ENCODE measurements at regions not wholly inside any gene's neighbourhood (a gene's known extent, or its start where the extent isn't known, plus 50 kb on each side); places are given as distances from the start of the nearest gene placed in this dataset.

DNA sequence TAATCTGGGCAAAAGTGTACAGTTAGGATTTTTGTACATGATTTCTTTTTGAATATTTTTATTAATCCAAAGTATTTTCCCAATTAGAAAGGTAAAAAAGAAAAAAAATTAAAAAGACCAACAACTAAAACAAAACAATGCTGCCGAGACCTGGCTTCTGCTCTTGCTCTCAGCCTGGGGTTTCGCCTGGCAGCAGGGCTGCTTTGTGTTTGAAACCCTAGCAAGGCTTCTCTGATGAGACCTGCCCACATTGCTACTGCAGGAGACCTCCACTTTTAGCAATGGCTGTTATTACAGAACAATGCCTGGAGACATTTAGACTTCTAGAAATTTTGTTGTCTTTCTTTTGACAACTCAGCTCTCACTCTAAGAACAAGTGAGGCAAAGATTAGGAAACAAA, 1153.0 kb upstream of the TMEM132C start:
- Histone ChIP-seq H3K27me3 (ENCODE audit: control insufficient read depth in 1 of 2, insufficient read depth in 2 of 2, low read length in 2 of 2) (no peaks in the 10 kb centered on the region), H3K4me1 (ENCODE audit: control insufficient read depth in 1 of 2, insufficient read depth in 2 of 2, low read length in 2 of 2) (no peaks in the 10 kb centered on the region), H3K9ac (ENCODE audit: low read depth in 1 of 2, low read length in 2 of 2) (no peak overlapping the region), H3K36me3 (ENCODE audit: control insufficient read depth in 1 of 2, insufficient read depth in 2 of 2, low read length in 2 of 2) (no peaks in the 10 kb centered on the region), H3K27ac (ENCODE audit: low read depth, low read length) (no peak overlapping the region), H3K4me3 (ENCODE audit: low read depth in 1 of 2, low read length in 2 of 2) (no peak overlapping the region), H3K9me3 (ENCODE audit: control insufficient read depth in 1 of 2, low read length in 2 of 2) (no peaks in the 10 kb centered on the region)

DNA sequence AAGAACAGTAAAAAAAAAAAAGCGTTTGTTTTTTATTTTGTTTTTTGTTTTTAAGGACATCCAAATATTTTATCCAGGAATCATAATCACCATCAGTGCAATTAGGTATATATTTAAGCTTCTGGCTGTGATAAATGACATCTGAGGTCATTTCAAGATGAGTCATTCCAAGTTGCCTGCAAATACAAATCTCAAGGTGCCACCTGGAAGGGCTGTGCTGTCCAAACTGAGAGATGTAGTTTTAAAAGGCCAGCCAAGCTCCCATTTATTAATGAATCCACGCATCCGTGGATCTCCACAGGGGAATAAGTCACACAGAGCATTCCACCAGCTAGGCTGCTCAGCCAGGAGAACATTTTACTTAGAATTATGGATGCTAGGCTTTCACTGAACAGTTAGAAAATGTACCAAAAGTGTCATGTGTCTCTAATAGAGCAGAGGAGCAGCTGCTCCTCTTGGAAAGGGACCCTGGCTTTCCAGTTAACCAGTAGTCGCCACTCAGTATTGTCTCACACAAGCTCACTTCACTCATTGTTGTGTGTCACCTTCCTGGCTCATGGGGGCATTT, 1151.4 kb upstream of the TMEM132C start:
- no peaks in the 10 kb centered on the region for H3K4me1 ChIP-seq (ENCODE audit: control insufficient read depth in 1 of 2, insufficient read depth in 2 of 2, low read length in 2 of 2)
- H3K9me3 ChIP-seq (ENCODE audit: control insufficient read depth in 1 of 2, low read length in 2 of 2), result no peaks in the 10 kb centered on the region
- no peak overlapping the region for H3K4me3 ChIP-seq (ENCODE audit: low read depth in 1 of 2, low read length in 2 of 2)
- no peak overlapping the region for H3K9ac ChIP-seq (ENCODE audit: low read depth in 1 of 2, low read length in 2 of 2)
- H3K27ac ChIP-seq (ENCODE audit: low read depth, low read length), result no peak overlapping the region
- no peaks in the 10 kb centered on the region for H3K27me3 ChIP-seq (ENCODE audit: control insufficient read depth in 1 of 2, insufficient read depth in 2 of 2, low read length in 2 of 2)
- no peaks in the 10 kb centered on the region for H3K36me3 ChIP-seq (ENCODE audit: control insufficient read depth in 1 of 2, insufficient read depth in 2 of 2, low read length in 2 of 2)

DNA sequence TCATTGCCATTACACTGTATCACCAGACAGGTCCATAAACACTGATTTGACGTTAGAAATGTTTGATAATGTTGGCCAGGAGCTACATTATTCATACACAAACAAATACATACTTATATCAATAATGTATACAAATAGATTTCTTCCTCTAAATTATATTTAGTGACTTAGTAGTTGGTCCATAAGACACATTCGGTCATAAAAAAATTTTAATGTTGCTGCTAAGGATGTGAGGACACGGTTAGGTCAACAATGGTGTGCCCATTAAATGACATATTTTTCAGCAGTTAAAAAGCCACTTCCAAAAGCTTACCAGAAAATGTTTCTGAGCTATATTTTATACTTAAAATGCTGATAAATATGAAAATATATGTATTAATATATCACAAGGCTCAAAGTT, 1148.7 kb upstream of the TMEM132C start:
- no peak overlapping the region for H3K4me3 ChIP-seq (ENCODE audit: low read depth in 1 of 2, low read length in 2 of 2)
- H3K36me3 ChIP-seq (ENCODE audit: control insufficient read depth in 1 of 2, insufficient read depth in 2 of 2, low read length in 2 of 2), result no peaks in the 10 kb centered on the region
- no peaks in the 10 kb centered on the region for H3K4me1 ChIP-seq (ENCODE audit: control insufficient read depth in 1 of 2, insufficient read depth in 2 of 2, low read length in 2 of 2)
- no peaks in the 10 kb centered on the region for H3K9me3 ChIP-seq (ENCODE audit: control insufficient read depth in 1 of 2, low read length in 2 of 2)
- H3K9ac ChIP-seq (ENCODE audit: low read depth in 1 of 2, low read length in 2 of 2), result no peak overlapping the region
- H3K27ac ChIP-seq (ENCODE audit: low read depth, low read length), result no peak overlapping the region
- no peaks in the 10 kb centered on the region for H3K27me3 ChIP-seq (ENCODE audit: control insufficient read depth in 1 of 2, insufficient read depth in 2 of 2, low read length in 2 of 2)

DNA sequence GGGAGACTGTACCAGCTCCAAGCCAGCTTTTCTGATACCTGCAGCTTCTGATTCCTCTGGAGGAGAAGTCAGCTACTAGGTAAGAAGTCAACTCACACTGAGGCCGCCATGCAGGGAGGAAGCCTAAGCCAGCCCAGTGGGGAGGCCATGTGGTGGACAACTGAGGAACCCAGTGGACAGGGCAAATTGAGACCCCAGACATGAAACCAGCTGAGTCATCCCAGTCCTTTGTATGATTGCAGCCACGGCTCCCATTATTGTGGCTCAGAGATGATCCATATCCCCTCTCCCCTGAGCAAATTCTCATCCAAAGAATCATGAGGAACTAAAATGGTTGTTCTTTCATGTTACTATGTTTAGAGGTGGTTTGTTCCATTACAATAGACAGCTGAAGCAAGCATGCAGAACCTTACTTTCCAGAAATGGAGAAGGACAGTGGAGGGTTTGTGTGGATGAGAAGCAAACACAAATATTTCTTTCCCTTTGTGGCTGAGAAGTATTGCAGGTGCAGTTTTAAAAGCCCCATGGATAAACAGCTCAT, 1147.3 kb upstream of the TMEM132C start:
- H3K9ac ChIP-seq (ENCODE audit: low read depth in 1 of 2, low read length in 2 of 2), result no peak overlapping the region
- H3K4me1 ChIP-seq (ENCODE audit: control insufficient read depth in 1 of 2, insufficient read depth in 2 of 2, low read length in 2 of 2), result no peaks in the 10 kb centered on the region
- no peak overlapping the region for H3K27ac ChIP-seq (ENCODE audit: low read depth, low read length)
- H3K9me3 ChIP-seq (ENCODE audit: control insufficient read depth in 1 of 2, low read length in 2 of 2), result no peaks in the 10 kb centered on the region
- no peak overlapping the region for H3K4me3 ChIP-seq (ENCODE audit: low read depth in 1 of 2, low read length in 2 of 2)
- H3K36me3 ChIP-seq (ENCODE audit: control insufficient read depth in 1 of 2, insufficient read depth in 2 of 2, low read length in 2 of 2), result no peaks in the 10 kb centered on the region
- H3K27me3 ChIP-seq (ENCODE audit: control insufficient read depth in 1 of 2, insufficient read depth in 2 of 2, low read length in 2 of 2), result no peaks in the 10 kb centered on the region

DNA sequence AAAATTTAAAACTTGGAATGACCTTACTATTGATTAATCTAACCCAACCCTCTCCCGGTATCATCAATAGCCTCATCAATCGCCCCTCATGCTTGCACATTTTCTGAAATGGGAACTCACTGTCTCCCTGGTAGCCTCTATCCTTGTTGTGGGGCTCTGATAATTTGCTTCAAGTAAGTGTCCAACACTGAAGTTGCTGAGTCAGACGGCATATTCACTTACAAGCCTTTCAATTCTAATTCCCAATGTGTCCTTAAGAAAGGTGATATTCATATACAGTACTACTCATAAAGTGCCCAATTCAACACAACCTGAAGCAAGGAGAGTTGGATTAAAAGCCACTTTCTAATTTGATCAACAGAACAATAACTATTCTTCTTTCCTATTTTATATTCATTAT, 1146.1 kb upstream of the TMEM132C start:
- H3K9ac ChIP-seq (ENCODE audit: low read depth in 1 of 2, low read length in 2 of 2), result no peak overlapping the region
- H3K27ac ChIP-seq (ENCODE audit: low read depth, low read length), result no peak overlapping the region
- no peaks in the 10 kb centered on the region for H3K36me3 ChIP-seq (ENCODE audit: control insufficient read depth in 1 of 2, insufficient read depth in 2 of 2, low read length in 2 of 2)
- no peaks in the 10 kb centered on the region for H3K4me1 ChIP-seq (ENCODE audit: control insufficient read depth in 1 of 2, insufficient read depth in 2 of 2, low read length in 2 of 2)
- no peaks in the 10 kb centered on the region for H3K27me3 ChIP-seq (ENCODE audit: control insufficient read depth in 1 of 2, insufficient read depth in 2 of 2, low read length in 2 of 2)
- H3K4me3 ChIP-seq (ENCODE audit: low read depth in 1 of 2, low read length in 2 of 2), result no peak overlapping the region
- H3K9me3 ChIP-seq (ENCODE audit: control insufficient read depth in 1 of 2, low read length in 2 of 2), result no peaks in the 10 kb centered on the region

GRCh38 chr12:127121494-127122084, 1145.4 kb upstream of the TMEM132C start:
- H3K9ac ChIP-seq (ENCODE audit: low read depth in 1 of 2, low read length in 2 of 2), result no peak overlapping the region
- no peaks in the 10 kb centered on the region for H3K27me3 ChIP-seq (ENCODE audit: control insufficient read depth in 1 of 2, insufficient read depth in 2 of 2, low read length in 2 of 2)
- H3K27ac ChIP-seq (ENCODE audit: low read depth, low read length), result no peak overlapping the region
- H3K4me1 ChIP-seq (ENCODE audit: control insufficient read depth in 1 of 2, insufficient read depth in 2 of 2, low read length in 2 of 2), result no peaks in the 10 kb centered on the region
- no peak overlapping the region for H3K4me3 ChIP-seq (ENCODE audit: low read depth in 1 of 2, low read length in 2 of 2)
- H3K9me3 ChIP-seq (ENCODE audit: control insufficient read depth in 1 of 2, low read length in 2 of 2), result no peaks in the 10 kb centered on the region
- H3K36me3 ChIP-seq (ENCODE audit: control insufficient read depth in 1 of 2, insufficient read depth in 2 of 2, low read length in 2 of 2), result no peaks in the 10 kb centered on the region

DNA sequence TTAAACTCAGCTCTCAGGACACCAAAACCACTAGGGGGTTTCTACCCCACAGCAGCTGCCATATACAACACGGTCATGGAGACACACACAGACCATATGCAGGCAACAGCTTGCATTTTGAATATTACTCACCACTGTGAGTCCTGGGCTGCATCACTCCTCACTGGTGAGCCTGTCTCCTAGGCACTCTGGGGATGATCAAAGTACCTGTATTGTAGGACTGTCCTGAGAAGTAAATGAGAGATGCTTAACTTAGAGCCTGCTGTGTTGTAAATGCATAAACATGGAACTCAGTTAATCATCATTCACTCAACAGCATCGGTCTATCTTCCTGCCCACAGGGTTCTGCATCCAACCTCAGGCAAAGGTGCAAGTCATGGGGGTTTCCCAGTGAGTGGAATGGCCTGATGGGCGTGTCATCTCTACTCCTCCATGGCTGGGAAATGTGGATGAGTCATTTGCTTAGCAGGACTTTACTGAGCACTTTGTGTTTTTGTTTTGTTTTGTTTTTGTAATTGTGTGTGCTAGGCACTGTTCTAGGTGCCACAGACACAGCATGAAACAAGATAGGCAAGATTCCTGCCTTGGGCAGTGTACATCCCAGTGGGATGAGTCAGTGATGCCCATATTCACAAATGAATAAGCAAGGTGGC, 1141.2 kb upstream of the TMEM132C start:
- Histone ChIP-seq H3K4me3 (ENCODE audit: low read depth in 1 of 2, low read length in 2 of 2) (no peak overlapping the region), H3K36me3 (ENCODE audit: control insufficient read depth in 1 of 2, insufficient read depth in 2 of 2, low read length in 2 of 2) (no peaks in the 10 kb centered on the region), H3K4me1 (ENCODE audit: control insufficient read depth in 1 of 2, insufficient read depth in 2 of 2, low read length in 2 of 2) (no peaks in the 10 kb centered on the region), H3K27me3 (ENCODE audit: control insufficient read depth in 1 of 2, insufficient read depth in 2 of 2, low read length in 2 of 2) (no peaks in the 10 kb centered on the region), H3K27ac (ENCODE audit: low read depth, low read length) (no peak overlapping the region), H3K9me3 (ENCODE audit: control insufficient read depth in 1 of 2, low read length in 2 of 2) (no peaks in the 10 kb centered on the region), H3K9ac (ENCODE audit: low read depth in 1 of 2, low read length in 2 of 2) (no peak overlapping the region)

GRCh38 chr12:127126260-127126628, 1140.7 kb upstream of the TMEM132C start:
- no peak overlapping the region for H3K27ac ChIP-seq (ENCODE audit: low read depth, low read length)
- no peak overlapping the region for H3K9ac ChIP-seq (ENCODE audit: low read depth in 1 of 2, low read length in 2 of 2)
- H3K9me3 ChIP-seq (ENCODE audit: control insufficient read depth in 1 of 2, low read length in 2 of 2), result no peaks in the 10 kb centered on the region
- no peaks in the 10 kb centered on the region for H3K27me3 ChIP-seq (ENCODE audit: control insufficient read depth in 1 of 2, insufficient read depth in 2 of 2, low read length in 2 of 2)
- H3K36me3 ChIP-seq (ENCODE audit: control insufficient read depth in 1 of 2, insufficient read depth in 2 of 2, low read length in 2 of 2), result no peaks in the 10 kb centered on the region
- H3K4me1 ChIP-seq (ENCODE audit: control insufficient read depth in 1 of 2, insufficient read depth in 2 of 2, low read length in 2 of 2), result no peaks in the 10 kb centered on the region
- H3K4me3 ChIP-seq (ENCODE audit: low read depth in 1 of 2, low read length in 2 of 2), result no peak overlapping the region

DNA sequence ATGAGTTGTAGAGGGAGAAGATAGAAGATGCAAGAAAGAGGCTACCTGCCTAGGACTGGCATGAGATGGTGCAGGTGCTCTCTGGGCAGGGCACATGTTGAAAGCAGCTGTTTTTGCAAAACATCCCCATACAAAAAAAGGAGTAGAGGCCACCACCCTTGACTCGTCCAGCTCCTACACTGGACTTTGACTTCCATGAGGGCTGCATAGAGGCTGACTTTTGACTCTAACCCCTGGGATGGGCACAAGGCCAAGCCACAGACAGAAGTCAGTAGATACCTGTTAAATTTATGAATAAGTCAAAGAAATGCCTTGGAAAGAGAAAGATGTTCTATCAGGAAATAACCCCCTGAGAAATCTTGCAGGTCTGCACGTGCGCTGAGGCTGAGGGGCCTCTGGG, 1139.1 kb upstream of the TMEM132C start:
- H3K4me1 ChIP-seq (ENCODE audit: control insufficient read depth in 1 of 2, insufficient read depth in 2 of 2, low read length in 2 of 2), result no peaks in the 10 kb centered on the region
- no peaks in the 10 kb centered on the region for H3K27me3 ChIP-seq (ENCODE audit: control insufficient read depth in 1 of 2, insufficient read depth in 2 of 2, low read length in 2 of 2)
- no peak overlapping the region for H3K9ac ChIP-seq (ENCODE audit: low read depth in 1 of 2, low read length in 2 of 2)
- no peaks in the 10 kb centered on the region for H3K9me3 ChIP-seq (ENCODE audit: control insufficient read depth in 1 of 2, low read length in 2 of 2)
- no peak overlapping the region for H3K4me3 ChIP-seq (ENCODE audit: low read depth in 1 of 2, low read length in 2 of 2)
- H3K27ac ChIP-seq (ENCODE audit: low read depth, low read length), result no peak overlapping the region
- no peaks in the 10 kb centered on the region for H3K36me3 ChIP-seq (ENCODE audit: control insufficient read depth in 1 of 2, insufficient read depth in 2 of 2, low read length in 2 of 2)

DNA sequence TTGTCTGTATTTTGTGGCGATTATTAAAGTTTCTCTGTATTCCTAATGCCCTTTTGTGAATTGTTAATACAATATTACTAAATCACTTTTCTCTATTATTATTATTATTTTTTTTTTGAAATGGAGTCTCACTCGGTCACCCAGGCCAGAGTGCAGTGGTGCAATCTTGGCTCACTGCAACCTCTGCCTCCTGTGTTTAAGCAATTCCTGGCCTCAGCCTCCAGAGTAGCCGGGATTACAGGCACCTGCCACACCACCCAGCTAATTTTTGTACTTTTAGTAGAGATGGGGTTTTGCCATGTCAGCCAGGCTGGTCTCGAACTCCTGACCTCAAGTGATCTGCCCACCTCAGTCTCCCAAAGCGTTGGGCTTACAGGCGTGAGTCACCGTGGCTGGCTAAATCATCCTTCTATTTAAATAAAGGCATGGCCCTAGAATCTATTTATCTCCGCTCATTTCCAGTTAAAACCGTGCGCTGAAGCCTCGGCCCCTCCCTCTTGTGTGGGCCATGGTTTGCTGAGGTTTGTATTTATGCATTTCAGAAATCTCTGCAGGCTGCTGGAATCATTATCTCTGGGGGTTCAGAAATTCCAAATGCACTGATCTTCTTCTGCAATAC, 1136.4 kb upstream of the TMEM132C start:
- Histone ChIP-seq H3K9me3 (ENCODE audit: control insufficient read depth in 1 of 2, low read length in 2 of 2) (no peaks in the 10 kb centered on the region), H3K27me3 (ENCODE audit: control insufficient read depth in 1 of 2, insufficient read depth in 2 of 2, low read length in 2 of 2) (no peaks in the 10 kb centered on the region), H3K4me1 (ENCODE audit: control insufficient read depth in 1 of 2, insufficient read depth in 2 of 2, low read length in 2 of 2) (no peaks in the 10 kb centered on the region), H3K4me3 (ENCODE audit: low read depth in 1 of 2, low read length in 2 of 2) (no peak overlapping the region), H3K27ac (ENCODE audit: low read depth, low read length) (no peak overlapping the region), H3K9ac (ENCODE audit: low read depth in 1 of 2, low read length in 2 of 2) (no peak overlapping the region), H3K36me3 (ENCODE audit: control insufficient read depth in 1 of 2, insufficient read depth in 2 of 2, low read length in 2 of 2) (no peaks in the 10 kb centered on the region)
